Fibroblast of lung (primary cell): ENCODE measurements at regions not wholly inside any gene's neighbourhood (a gene's known extent, or its start where the extent isn't known, plus 50 kb on each side); places are given as distances from the start of the nearest gene placed in this dataset.

ENCODE experiments used
- DNase-seq, 2 donors: peaks; one replicate each; pipeline versions ENCODE4 v3.0.0 to v3.0.0-alpha.2; 2010; ENCODE audit warnings: low read depth in 2 of 2
- H2AFZ ChIP-seq: 2 replicates; pipeline ENCODE4 v1.5.1; 2012; ENCODE audit warnings: low read length, control low read depth, inconsistent platforms
- H3K27ac ChIP-seq: 2 replicates; pipeline ENCODE4 v1.5.1; 2011; ENCODE audit warnings: low read length, control low read depth; ENCODE audit not compliant: insufficient read depth
- H3K27me3 ChIP-seq: 2 replicates; pipeline ENCODE4 v1.5.1; 2011; ENCODE audit warnings: mild to moderate bottlenecking, low read length; ENCODE audit not compliant: control insufficient read depth, insufficient read depth
- H3K36me3 ChIP-seq: 2 replicates; pipeline ENCODE4 v1.5.1; 2011; ENCODE audit warnings: low read length; ENCODE audit not compliant: control insufficient read depth, insufficient read depth
- H3K4me1 ChIP-seq: 2 replicates; pipeline ENCODE4 v1.5.1; 2011; ENCODE audit warnings: low read length; ENCODE audit not compliant: control insufficient read depth, insufficient read depth; ENCODE audit errors: extremely low read depth
- H3K4me2 ChIP-seq: 2 replicates; pipeline ENCODE4 v1.5.1; 2011; ENCODE audit warnings: low read length, control low read depth; ENCODE audit not compliant: insufficient read depth; ENCODE audit errors: extremely low read depth
- H3K4me3 ChIP-seq, 4 experiments: fragments of 200-600 bp in 1 of 4; sonication (generic) in 1 of 4; replicated peaks in 1 of 4; 2 replicates each; pipeline ENCODE4 v1.5.1; 2011 to 2016; ENCODE audit warnings: low read length in 4 of 4, low read depth in 3 of 4, mild to moderate bottlenecking in 3 of 4, control low read depth in 2 of 4, inconsistent platforms in 1 of 4, mixed read lengths in 1 of 4; ENCODE audit not compliant: insufficient read depth in 1 of 4; ENCODE audit errors: control extremely low read depth in 1 of 4
- H3K79me2 ChIP-seq: 2 replicates; pipeline ENCODE4 v1.5.1; 2012; ENCODE audit warnings: mild to moderate bottlenecking, low read length, inconsistent platforms; ENCODE audit not compliant: control insufficient read depth, insufficient read depth
- H3K9ac ChIP-seq: 2 replicates; pipeline ENCODE4 v1.5.1; 2011; ENCODE audit warnings: mild to moderate bottlenecking, low read length, control low read depth; ENCODE audit not compliant: insufficient read depth
- H3K9me3 ChIP-seq: 2 replicates; pipeline ENCODE4 v1.5.1; 2012; ENCODE audit warnings: low read depth, low read length; ENCODE audit not compliant: control insufficient read depth, insufficient read depth
- H4K20me1 ChIP-seq: 2 replicates; pipeline ENCODE4 v1.5.1; 2011; ENCODE audit warnings: low read length; ENCODE audit not compliant: control insufficient read depth, insufficient read depth; ENCODE audit errors: extremely low read depth
- EZH2 ChIP-seq: IDR thresholded peaks from 2 replicates; pipeline ENCODE4 v1.5.1; 2012; ENCODE audit warnings: low read length, control low read depth, mild to moderate bottlenecking; ENCODE audit errors: missing control alignments
- TF ChIP-seq, protein P1 (sequence below), 2 donors: IDR thresholded peaks in 1 of 2; conservative IDR thresholded peaks in 1 of 2; 1 replicate in 1 of 2; 2 replicates in 1 of 2; pipeline ENCODE4 v1.5.1; 2011 to 2012; ENCODE audit warnings: low read length in 2 of 2, control low read depth in 1 of 2, inconsistent platforms in 1 of 2, low read depth in 1 of 2, mild to moderate bottlenecking in 1 of 2

DNA sequence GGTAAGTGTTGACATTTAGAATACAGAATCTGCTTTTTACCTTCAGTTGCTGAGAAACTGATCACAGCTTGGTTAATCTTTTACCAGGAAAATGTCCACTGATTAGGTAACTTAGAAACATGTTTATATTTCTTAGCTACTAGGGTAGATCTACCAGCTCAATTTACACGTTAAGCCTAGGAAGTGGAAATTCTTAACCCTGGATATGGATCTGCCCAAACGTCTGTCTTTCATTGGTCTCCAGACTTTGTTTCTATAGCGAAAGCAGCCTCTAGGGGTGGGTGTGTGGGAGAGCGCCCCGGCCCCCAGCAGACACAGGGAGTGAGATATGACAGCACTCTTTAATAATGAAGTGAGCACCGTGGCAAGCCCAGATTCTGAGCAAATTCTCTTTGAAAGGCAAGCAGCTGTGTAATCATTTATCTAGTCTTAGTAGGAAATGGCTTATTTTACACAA is 141.6 kb upstream of the ZNF608 start:
- H3K4me1 ChIP-seq = no peaks in the 10 kb centered on the region
- H3K79me2 ChIP-seq = no peaks in the 10 kb centered on the region
- no peak for TF ChIP-seq EZH2
- TF ChIP-seq, protein P1, sequence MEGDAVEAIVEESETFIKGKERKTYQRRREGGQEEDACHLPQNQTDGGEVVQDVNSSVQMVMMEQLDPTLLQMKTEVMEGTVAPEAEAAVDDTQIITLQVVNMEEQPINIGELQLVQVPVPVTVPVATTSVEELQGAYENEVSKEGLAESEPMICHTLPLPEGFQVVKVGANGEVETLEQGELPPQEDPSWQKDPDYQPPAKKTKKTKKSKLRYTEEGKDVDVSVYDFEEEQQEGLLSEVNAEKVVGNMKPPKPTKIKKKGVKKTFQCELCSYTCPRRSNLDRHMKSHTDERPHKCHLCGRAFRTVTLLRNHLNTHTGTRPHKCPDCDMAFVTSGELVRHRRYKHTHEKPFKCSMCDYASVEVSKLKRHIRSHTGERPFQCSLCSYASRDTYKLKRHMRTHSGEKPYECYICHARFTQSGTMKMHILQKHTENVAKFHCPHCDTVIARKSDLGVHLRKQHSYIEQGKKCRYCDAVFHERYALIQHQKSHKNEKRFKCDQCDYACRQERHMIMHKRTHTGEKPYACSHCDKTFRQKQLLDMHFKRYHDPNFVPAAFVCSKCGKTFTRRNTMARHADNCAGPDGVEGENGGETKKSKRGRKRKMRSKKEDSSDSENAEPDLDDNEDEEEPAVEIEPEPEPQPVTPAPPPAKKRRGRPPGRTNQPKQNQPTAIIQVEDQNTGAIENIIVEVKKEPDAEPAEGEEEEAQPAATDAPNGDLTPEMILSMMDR (conservative IDR thresholded peaks at IDR 0.05 in 1 of 2, IDR thresholded peaks at IDR 0.05 in 1 of 2; ENCODE audit: low read depth in 1 of 2, low read length in 2 of 2) = no peak
- H3K9me3 ChIP-seq = no peaks in the 10 kb centered on the region
- H3K9ac ChIP-seq = no peak overlapping the region
- no peak overlapping the region for H3K27ac ChIP-seq
- H3K36me3 ChIP-seq = no peaks in the 10 kb centered on the region
- H3K4me3 ChIP-seq = no peak overlapping the region
- H4K20me1 ChIP-seq = no peaks in the 10 kb centered on the region
- no peak overlapping the region for H2AFZ ChIP-seq
- H3K27me3 ChIP-seq = no peaks in the 10 kb centered on the region
- H3K4me2 ChIP-seq = no peak overlapping the region
- DNase-seq = no peak

DNA sequence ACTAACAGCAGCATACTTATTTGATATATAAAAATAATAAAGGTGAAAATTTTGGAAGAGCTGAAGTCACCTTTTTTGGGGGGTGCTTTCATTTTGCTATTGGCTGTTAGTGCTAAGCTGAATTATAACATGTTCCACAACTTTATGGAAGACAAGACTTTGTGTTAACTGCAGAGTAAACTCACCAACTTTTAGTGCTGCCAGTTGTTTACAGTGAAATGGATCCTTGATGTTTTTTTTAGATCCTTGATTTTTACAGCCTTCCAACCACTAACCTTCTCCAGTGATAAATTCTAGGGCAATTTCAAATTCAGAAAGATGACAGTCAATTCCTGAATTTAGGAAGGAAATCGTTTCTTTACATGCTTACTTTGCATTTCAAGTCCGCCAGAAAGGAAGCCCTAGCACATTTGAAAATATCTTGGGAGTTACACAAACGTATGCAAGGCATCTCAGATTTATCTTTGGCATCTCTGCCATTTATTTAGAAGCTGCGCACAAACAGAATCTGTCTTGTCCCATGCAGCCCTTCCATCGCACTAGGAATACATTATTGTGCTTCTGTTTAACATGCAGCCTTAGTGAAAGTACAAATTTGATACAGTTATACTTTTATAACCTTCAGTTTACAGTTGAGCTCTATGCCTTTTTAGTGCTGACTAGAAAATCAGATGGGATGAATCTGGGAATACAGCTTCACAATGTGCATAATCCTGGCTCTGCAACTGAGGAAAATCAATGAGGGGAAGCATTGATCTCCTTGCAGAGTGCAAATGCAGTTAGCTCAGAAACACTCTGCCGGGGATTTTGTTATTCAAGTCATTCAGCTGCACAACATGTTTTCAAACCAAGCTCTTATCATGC is 142.4 kb upstream of the ZNF608 start:
- H3K27me3 ChIP-seq = no peaks in the 10 kb centered on the region
- H3K9ac ChIP-seq = no peak overlapping the region
- no peaks in the 10 kb centered on the region for H3K4me1 ChIP-seq
- DNase-seq = no peak
- H3K79me2 ChIP-seq = no peaks in the 10 kb centered on the region
- no peaks in the 10 kb centered on the region for H3K9me3 ChIP-seq
- no peak for TF ChIP-seq EZH2
- TF ChIP-seq, protein P1 (conservative IDR thresholded peaks at IDR 0.05 in 1 of 2, IDR thresholded peaks at IDR 0.05 in 1 of 2; ENCODE audit: low read depth in 1 of 2, low read length in 2 of 2) = no peak
- H2AFZ ChIP-seq = no peak overlapping the region
- H4K20me1 ChIP-seq = no peaks in the 10 kb centered on the region
- H3K27ac ChIP-seq = no peak overlapping the region
- peak overlapping the region in 1 of 4 experiments; percentile 7 for H3K4me3 ChIP-seq
- no peaks in the 10 kb centered on the region for H3K36me3 ChIP-seq
- no peak overlapping the region for H3K4me2 ChIP-seq

DNA sequence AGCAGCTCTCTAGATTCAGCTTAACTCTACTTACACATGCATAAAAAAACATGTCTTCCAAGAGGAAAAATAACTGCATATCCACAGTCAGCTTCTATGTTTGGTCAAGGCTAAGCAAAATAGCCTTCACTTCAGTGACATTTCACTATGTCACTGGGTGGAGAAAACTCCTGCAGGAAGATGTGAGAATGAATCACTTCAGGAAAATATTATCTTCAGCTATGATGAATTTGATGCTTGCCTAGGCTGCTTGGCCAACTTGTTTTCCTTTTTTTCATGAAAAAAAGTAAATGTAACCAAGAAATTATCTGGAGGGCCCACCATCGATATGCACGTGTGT is 143.0 kb upstream of the ZNF608 start:
- no peaks in the 10 kb centered on the region for H3K79me2 ChIP-seq
- H3K36me3 ChIP-seq = no peaks in the 10 kb centered on the region
- H3K9me3 ChIP-seq = no peaks in the 10 kb centered on the region
- no peaks in the 10 kb centered on the region for H4K20me1 ChIP-seq
- no peak for DNase-seq
- no peak overlapping the region for H2AFZ ChIP-seq
- no peak overlapping the region for H3K4me2 ChIP-seq
- no peaks in the 10 kb centered on the region for H3K4me1 ChIP-seq
- no peaks in the 10 kb centered on the region for H3K27me3 ChIP-seq
- H3K27ac ChIP-seq = no peak overlapping the region
- H3K9ac ChIP-seq = no peak overlapping the region
- TF ChIP-seq, protein P1 (conservative IDR thresholded peaks at IDR 0.05 in 1 of 2, IDR thresholded peaks at IDR 0.05 in 1 of 2; ENCODE audit: low read depth in 1 of 2, low read length in 2 of 2) = no peak
- TF ChIP-seq EZH2 = no peak
- no peak overlapping the region for H3K4me3 ChIP-seq
